IMR-90 (cell line): ENCODE measurements at regions not wholly inside any gene's neighbourhood (a gene's known extent, or its start where the extent isn't known, plus 50 kb on each side); places are given as distances from the start of the nearest gene placed in this dataset.

Source experiments
- ATAC-seq: fragments of 200-7000 bp; cut with Tn5 transposase; 2 replicates; pipeline ENCODE4 v1.9.1; 2020; ENCODE audit warnings: low read depth, mild to moderate bottlenecking, moderate library complexity
- BruUV-seq: library from RNA; stranded (reverse); fragments of 400-500 nt; replicated peaks from 2 replicates; lab custom pipeline; 2021; lab: Mats Ljungman, UMichigan
- CTCF ChIA-PET: fragments of 300-600 bp; formaldehyde crosslinking; extraction: SDS; loops from one replicate; lab custom pipeline; 2021; ENCODE audit warnings: antibody characterized with exemption; lab: Yijun Ruan, JAX
- POLR2A ChIA-PET: fragments of 300-600 bp; sonication (Branson Sonifier 250); formaldehyde crosslinking; loops from one replicate; lab custom pipeline; 2022; ENCODE audit warnings: antibody characterized with exemption; ENCODE audit not compliant: unreplicated experiment; lab: Charles Lee
- DNase-seq: peaks from one replicate; pipeline ENCODE4 v3.0.0; 2013
- H2AFZ ChIP-seq: replicated peaks from 2 replicates; pipeline ENCODE3; 2013; ENCODE audit warnings: low read length, mild to moderate bottlenecking; ENCODE audit not compliant: poor library complexity
- H2AK5ac ChIP-seq: 2 replicates; pipeline ENCODE4 v1.6.1; 2013; ENCODE audit warnings: low read depth, low read length, inconsistent platforms
- H2AK9ac ChIP-seq: replicated peaks from 2 replicates; pipeline ENCODE3; 2013; ENCODE audit warnings: mild to moderate bottlenecking, low read depth, low read length, moderate library complexity; ENCODE audit not compliant: poor library complexity
- H2BK120ac ChIP-seq: 2 replicates; pipeline ENCODE4 v1.6.1; 2013; ENCODE audit warnings: low read depth, low read length, inconsistent platforms
- H2BK15ac ChIP-seq: 3 replicates; pipeline ENCODE4 v1.6.1; 2013; ENCODE audit warnings: low read depth, low read length, inconsistent platforms
- H2BK20ac ChIP-seq: 2 replicates; pipeline ENCODE4 v1.6.1; 2013; ENCODE audit warnings: low read depth, mild to moderate bottlenecking, inconsistent platforms, low read length, moderate library complexity
- H2BK5ac ChIP-seq: 2 replicates; pipeline ENCODE4 v1.6.1; 2013; ENCODE audit warnings: mild to moderate bottlenecking, low read depth, low read length, inconsistent platforms; ENCODE audit not compliant: poor library complexity, severe bottlenecking
- H3K14ac ChIP-seq: replicated peaks from 2 replicates; pipeline ENCODE4 v1.6.1; 2013; ENCODE audit warnings: low read depth, low read length, inconsistent platforms
- H3K18ac ChIP-seq: 2 replicates; pipeline ENCODE4 v1.6.1; 2013; ENCODE audit warnings: low read depth, low read length, control low read depth
- H3K23ac ChIP-seq: 2 replicates; pipeline ENCODE4 v1.6.1; 2013; ENCODE audit warnings: low read depth, low read length, inconsistent platforms
- H3K27ac ChIP-seq: 2 replicates; pipeline ENCODE4 v1.5.1; 2013; ENCODE audit warnings: mild to moderate bottlenecking, control low read depth, low read length; ENCODE audit not compliant: insufficient read depth
- H3K27me3 ChIP-seq: 2 replicates; pipeline ENCODE4 v1.6.1; 2013; ENCODE audit warnings: low read length; ENCODE audit not compliant: control insufficient read depth, insufficient read depth
- H3K36me3 ChIP-seq: 2 replicates; pipeline ENCODE4 v1.6.1; 2013; ENCODE audit warnings: low read length, mixed read lengths; ENCODE audit not compliant: control insufficient read depth, insufficient read depth
- H3K4ac ChIP-seq: 2 replicates; pipeline ENCODE4 v1.6.1; 2013; ENCODE audit warnings: low read depth, low read length, inconsistent platforms
- H3K4me1 ChIP-seq: 2 replicates; pipeline ENCODE4 v1.6.1; 2013; ENCODE audit warnings: low read length, mixed read lengths; ENCODE audit not compliant: control insufficient read depth, insufficient read depth
- H3K4me2 ChIP-seq: 2 replicates; pipeline ENCODE4 v1.6.1; 2013; ENCODE audit warnings: low read depth, mild to moderate bottlenecking, control low read depth, low read length, moderate library complexity
- H3K4me3 ChIP-seq: 2 replicates; pipeline ENCODE4 v1.5.1; 2013; ENCODE audit warnings: low read depth, mild to moderate bottlenecking, control low read depth, low read length, moderate library complexity; ENCODE audit not compliant: insufficient read depth
- H3K56ac ChIP-seq: 2 replicates; pipeline ENCODE4 v1.6.1; 2013; ENCODE audit warnings: low read length, inconsistent platforms; ENCODE audit not compliant: insufficient read depth; ENCODE audit errors: extremely low read depth
- H3K79me1 ChIP-seq, 2 experiments: 2 replicates each; pipeline ENCODE4 v1.6.1; 2013; ENCODE audit warnings: low read length in 2 of 2, inconsistent platforms in 1 of 2, low read depth in 1 of 2
- H3K9ac ChIP-seq: 2 replicates; pipeline ENCODE4 v1.6.1; 2013; ENCODE audit warnings: low read depth, low read length, control low read depth
- H3K9me1 ChIP-seq: 2 replicates; pipeline ENCODE4 v1.6.1; 2013; ENCODE audit warnings: low read length, inconsistent platforms; ENCODE audit not compliant: insufficient read depth
- H3K9me3 ChIP-seq: 2 replicates; pipeline ENCODE4 v1.6.1; 2013; ENCODE audit warnings: low read length; ENCODE audit not compliant: control insufficient read depth, insufficient read depth
- H4K20me1 ChIP-seq: 2 replicates; pipeline ENCODE4 v1.6.1; 2013; ENCODE audit warnings: low read length, inconsistent platforms; ENCODE audit not compliant: insufficient read depth
- H4K5ac ChIP-seq: 2 replicates; pipeline ENCODE4 v1.6.1; 2013; ENCODE audit warnings: mild to moderate bottlenecking, low read depth, low read length, control low read depth
- H4K8ac ChIP-seq, 2 experiments: 2 replicates each; pipeline ENCODE4 v1.6.1; 2013; ENCODE audit warnings: low read depth in 2 of 2, low read length in 2 of 2, control low read depth in 1 of 2, inconsistent platforms in 1 of 2
- H4K91ac ChIP-seq: 2 replicates; pipeline ENCODE4 v1.6.1; 2013; ENCODE audit warnings: low read depth, low read length, inconsistent platforms; ENCODE audit not compliant: insufficient read depth
- BHLHE40 ChIP-seq: fragments of 150-350 bp; IDR thresholded peaks from 2 replicates; pipeline ENCODE4 v1.6.1; 2016; ENCODE audit warnings: mild to moderate bottlenecking, low read depth, low read length
- CEBPB ChIP-seq: IDR thresholded peaks from 2 replicates; pipeline ENCODE4 v1.6.1; 2012; ENCODE audit warnings: low read depth, low read length, improper control_type of control experiment
- ELK1 ChIP-seq: fragments of 150-350 bp; IDR thresholded peaks from 2 replicates; pipeline ENCODE4 v1.6.1; 2016; ENCODE audit warnings: low read depth, mild to moderate bottlenecking, low read length, moderate library complexity, borderline replicate concordance
- FOS ChIP-seq: fragments of 150-350 bp; IDR thresholded peaks from 2 replicates; pipeline ENCODE4 v1.6.1; 2016; ENCODE audit warnings: low read depth, low read length
- MAZ ChIP-seq: IDR thresholded peaks from 2 replicates; pipeline ENCODE4 v1.6.1; 2012; ENCODE audit warnings: low read depth, mild to moderate bottlenecking, low read length, improper control_type of control experiment, moderate library complexity, borderline replicate concordance
- NFE2L2 ChIP-seq: fragments of 150-350 bp; IDR thresholded peaks from 2 replicates; pipeline ENCODE4 v1.6.1; 2016; ENCODE audit warnings: low read depth, mild to moderate bottlenecking, low read length
- RCOR1 ChIP-seq: IDR thresholded peaks from 2 replicates; pipeline ENCODE4 v1.6.1; 2012; ENCODE audit warnings: mild to moderate bottlenecking, low read length, improper control_type of control experiment; ENCODE audit not compliant: insufficient replicate concordance
- RFX5 ChIP-seq: IDR thresholded peaks from 2 replicates; pipeline ENCODE4 v1.8.0; 2012; ENCODE audit warnings: low read depth, mild to moderate bottlenecking, low read length, moderate library complexity
- SMC3 ChIP-seq: fragments of 150-350 bp; IDR thresholded peaks from 2 replicates; pipeline ENCODE4 v1.6.1; 2016; ENCODE audit warnings: low read depth, mild to moderate bottlenecking, antibody characterized with exemption, low read length, moderate library complexity
- USF2 ChIP-seq: fragments of 150-350 bp; IDR thresholded peaks from 2 replicates; pipeline ENCODE4 v1.6.1; 2017; ENCODE audit warnings: mild to moderate bottlenecking, antibody characterized with exemption, low read length, low read depth
- dilution Hi-C: fragments of 300-500 bp; cut with HindIII; formaldehyde crosslinking; loops from one replicate; pipeline ENCODE4 v1.14.3; 2018; ENCODE audit warnings: low sequenced_read_pairs; ENCODE audit not compliant: unreplicated experiment
- in situ Hi-C: fragments of 300-500 bp; cut with MboI; formaldehyde crosslinking; loops from 3 replicates; pipeline ENCODE4 v1.14.3; 2019; ENCODE audit warnings: low sequenced_read_pairs, inconsistent platforms, mixed read lengths
- intact Hi-C: fragments of 100-400 bp; cut with micrococcal nuclease; formaldehyde crosslinking; loops from 2 replicates; pipeline ENCODE4 v1.10.0; 2022
- TF ChIP-seq, protein P1 (sequence below): conservative IDR thresholded peaks from 2 replicates; pipeline ENCODE4 v1.5.1; 2012; ENCODE audit warnings: mild to moderate bottlenecking, low read depth, low read length, improper control_type of control experiment

GRCh38 chr5:117359895-117360294, 785.3 kb upstream of the SEMA6A start:
- Histone ChIP-seq H3K9me1 (no peaks in the 10 kb centered on the region), H2AFZ (no peak overlapping the region), H2BK120ac (no peak overlapping the region), H3K23ac (no peak overlapping the region), H3K4ac (no peak overlapping the region), H2BK15ac (no peak overlapping the region), H3K56ac (no peak overlapping the region), H2BK5ac (no peak overlapping the region), H4K8ac (no peak overlapping the region), H3K27ac (no peak overlapping the region), H3K18ac (no peak overlapping the region), H3K4me2 (no peak overlapping the region), H2BK20ac (no peak overlapping the region), H4K5ac (no peak overlapping the region), H3K36me3 (no peaks in the 10 kb centered on the region), H3K79me1 (no peaks in the 10 kb centered on the region), H2AK5ac (no peak overlapping the region), H3K4me3 (no peak overlapping the region), H3K9me3 (no peaks in the 10 kb centered on the region), H3K4me1 (no peaks in the 10 kb centered on the region), H2AK9ac (no peak overlapping the region), H3K27me3 (no peaks in the 10 kb centered on the region), H3K14ac (no peak overlapping the region), H4K20me1 (no peaks in the 10 kb centered on the region), H3K9ac (no peak overlapping the region), H4K91ac (no peak overlapping the region)
- POLR2A ChIA-PET, result no interaction called here
- dilution Hi-C loops, result no loop called here
- ATAC-seq (no peak), DNase-seq (no peak)
- in situ Hi-C loops, result no loop called here
- intact Hi-C loops, result no loop called here
- CTCF ChIA-PET, result no interaction called here
- no peak for TF ChIP-seq ELK1
- TF ChIP-seq SMC3, result no peak
- TF ChIP-seq USF2, result no peak
- TF ChIP-seq, protein P1, sequence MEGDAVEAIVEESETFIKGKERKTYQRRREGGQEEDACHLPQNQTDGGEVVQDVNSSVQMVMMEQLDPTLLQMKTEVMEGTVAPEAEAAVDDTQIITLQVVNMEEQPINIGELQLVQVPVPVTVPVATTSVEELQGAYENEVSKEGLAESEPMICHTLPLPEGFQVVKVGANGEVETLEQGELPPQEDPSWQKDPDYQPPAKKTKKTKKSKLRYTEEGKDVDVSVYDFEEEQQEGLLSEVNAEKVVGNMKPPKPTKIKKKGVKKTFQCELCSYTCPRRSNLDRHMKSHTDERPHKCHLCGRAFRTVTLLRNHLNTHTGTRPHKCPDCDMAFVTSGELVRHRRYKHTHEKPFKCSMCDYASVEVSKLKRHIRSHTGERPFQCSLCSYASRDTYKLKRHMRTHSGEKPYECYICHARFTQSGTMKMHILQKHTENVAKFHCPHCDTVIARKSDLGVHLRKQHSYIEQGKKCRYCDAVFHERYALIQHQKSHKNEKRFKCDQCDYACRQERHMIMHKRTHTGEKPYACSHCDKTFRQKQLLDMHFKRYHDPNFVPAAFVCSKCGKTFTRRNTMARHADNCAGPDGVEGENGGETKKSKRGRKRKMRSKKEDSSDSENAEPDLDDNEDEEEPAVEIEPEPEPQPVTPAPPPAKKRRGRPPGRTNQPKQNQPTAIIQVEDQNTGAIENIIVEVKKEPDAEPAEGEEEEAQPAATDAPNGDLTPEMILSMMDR, result no peak
- TF ChIP-seq RFX5, result no peak
- no peak for TF ChIP-seq FOS
- TF ChIP-seq MAZ, result no peak
- TF ChIP-seq BHLHE40, result no peak
- TF ChIP-seq RCOR1, result no peak
- TF ChIP-seq CEBPB, result no peak
- TF ChIP-seq NFE2L2, result no peak
- BruUV-seq, result no TSS peak
